Activated T-helper 17 cell treated with anti-CD3 and anti-CD28 coated beads, Interleukin-2, amount 50 U/mL, for 72 hours (primary cell): ENCODE measurements at regions not wholly inside any gene's neighbourhood (a gene's known extent, or its start where the extent isn't known, plus 50 kb on each side); places are given as distances from the start of the nearest gene placed in this dataset.

ENCODE experiments used
- ATAC-seq: fragments of 150-1000 bp; cut with Tn5 transposase; replicated peaks from 2 replicates; pipeline ENCODE4 v1.10.0; 2021; ENCODE audit warnings: mild to moderate bottlenecking, moderate library complexity
- H3K27ac Mint-ChIP-seq: one replicate; pipeline ENCODE4 v1.8.0; 2022; ENCODE audit warnings: mixed read lengths
- H3K27me3 Mint-ChIP-seq: one replicate; pipeline ENCODE4 v1.8.0; 2022; ENCODE audit warnings: mixed read lengths
- H3K36me3 Mint-ChIP-seq: one replicate; pipeline ENCODE4 v1.8.0; 2022; ENCODE audit warnings: low read depth, mild to moderate bottlenecking, mixed read lengths
- H3K4me1 Mint-ChIP-seq: one replicate; pipeline ENCODE4 v1.8.0; 2022; ENCODE audit warnings: mixed read lengths
- H3K4me3 Mint-ChIP-seq: one replicate; pipeline ENCODE4 v1.8.0; 2022; ENCODE audit warnings: mild to moderate bottlenecking, mixed read lengths
- H3K9me3 Mint-ChIP-seq: one replicate; pipeline ENCODE4 v1.8.0; 2022; ENCODE audit warnings: mixed read lengths

DNA sequence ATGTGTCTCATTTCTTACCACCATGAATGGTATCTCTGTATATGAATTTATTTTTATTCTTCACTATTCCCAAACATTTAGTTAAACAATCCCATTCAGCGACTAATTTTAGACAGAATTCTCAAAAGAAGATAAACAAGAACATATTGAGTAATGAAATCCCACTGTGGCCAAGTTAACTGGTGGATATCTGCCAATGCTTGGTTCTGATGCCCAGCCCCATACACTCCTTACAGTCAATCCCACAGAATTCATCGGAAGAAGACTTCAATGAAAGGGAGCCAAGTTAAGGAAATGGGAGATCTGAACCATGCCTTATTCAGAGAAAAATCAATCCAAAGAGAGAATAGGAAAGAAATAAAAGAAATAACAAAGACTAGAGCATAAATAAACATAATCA lies 518.0 kb downstream of the XPNPEP1 start:
- no peaks in the 10 kb centered on the region for H3K27me3 Mint-ChIP-seq
- H3K9me3 Mint-ChIP-seq, result peaks cover 4% of the 10 kb centered on the region
- H3K36me3 Mint-ChIP-seq, result no peaks in the 10 kb centered on the region
- no peak overlapping the region for H3K27ac Mint-ChIP-seq
- no peaks in the 10 kb centered on the region for H3K4me1 Mint-ChIP-seq
- no peak for ATAC-seq
- H3K4me3 Mint-ChIP-seq, result no peak overlapping the region

GRCh38 chr10:109403551-109403950 lies 519.8 kb downstream of the XPNPEP1 start:
- Mint-ChIP-seq H3K27ac (no peak overlapping the region), H3K27me3 (no peaks in the 10 kb centered on the region), H3K4me1 (no peaks in the 10 kb centered on the region), H3K4me3 (no peak overlapping the region), H3K36me3 (no peaks in the 10 kb centered on the region), H3K9me3 (peaks cover 4% of the 10 kb centered on the region)
- ATAC-seq, result no peak

- no peak overlapping the region for H3K27ac Mint-ChIP-seq
- peaks cover 7% of the 10 kb centered on the region for H3K9me3 Mint-ChIP-seq
- H3K4me1 Mint-ChIP-seq, result no peaks in the 10 kb centered on the region
- no peaks in the 10 kb centered on the region for H3K27me3 Mint-ChIP-seq
- no peaks in the 10 kb centered on the region for H3K36me3 Mint-ChIP-seq
- H3K4me3 Mint-ChIP-seq, result no peak overlapping the region
- ATAC-seq, result no peak
Measured at GRCh38 chr10:109393425-109393824, 529.9 kb downstream of the XPNPEP1 start.

GRCh38 chr10:109386921-109387320 lies 536.4 kb downstream of the XPNPEP1 start:
- H3K27ac Mint-ChIP-seq, result no peak overlapping the region
- H3K4me1 Mint-ChIP-seq, result no peaks in the 10 kb centered on the region
- H3K9me3 Mint-ChIP-seq, result no peaks in the 10 kb centered on the region
- H3K4me3 Mint-ChIP-seq, result no peak overlapping the region
- no peaks in the 10 kb centered on the region for H3K36me3 Mint-ChIP-seq
- no peaks in the 10 kb centered on the region for H3K27me3 Mint-ChIP-seq
- ATAC-seq, result no peak

DNA sequence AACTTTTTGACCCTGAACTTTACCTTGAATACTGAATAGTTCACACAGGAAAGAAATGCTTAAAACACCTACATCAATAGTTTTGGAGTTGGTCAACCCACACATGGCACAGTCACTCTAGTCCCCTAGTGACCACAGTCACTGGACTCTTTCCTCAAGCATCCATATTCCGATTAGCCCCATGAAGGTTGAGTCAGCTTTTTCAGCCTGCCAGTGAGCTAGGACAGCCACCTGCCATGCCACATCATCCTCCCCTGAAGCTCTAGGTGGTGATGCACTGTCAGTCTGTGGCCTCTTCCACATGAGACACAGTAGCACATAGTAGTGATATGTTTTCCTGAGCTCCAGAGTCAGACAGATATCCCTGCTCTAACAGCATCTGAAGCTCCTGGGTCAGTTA lies 537.2 kb downstream of the XPNPEP1 start:
- no peaks in the 10 kb centered on the region for H3K36me3 Mint-ChIP-seq
- no peaks in the 10 kb centered on the region for H3K4me1 Mint-ChIP-seq
- no peak for ATAC-seq
- no peak overlapping the region for H3K4me3 Mint-ChIP-seq
- H3K27ac Mint-ChIP-seq, result no peak overlapping the region
- no peaks in the 10 kb centered on the region for H3K27me3 Mint-ChIP-seq
- no peaks in the 10 kb centered on the region for H3K9me3 Mint-ChIP-seq

DNA sequence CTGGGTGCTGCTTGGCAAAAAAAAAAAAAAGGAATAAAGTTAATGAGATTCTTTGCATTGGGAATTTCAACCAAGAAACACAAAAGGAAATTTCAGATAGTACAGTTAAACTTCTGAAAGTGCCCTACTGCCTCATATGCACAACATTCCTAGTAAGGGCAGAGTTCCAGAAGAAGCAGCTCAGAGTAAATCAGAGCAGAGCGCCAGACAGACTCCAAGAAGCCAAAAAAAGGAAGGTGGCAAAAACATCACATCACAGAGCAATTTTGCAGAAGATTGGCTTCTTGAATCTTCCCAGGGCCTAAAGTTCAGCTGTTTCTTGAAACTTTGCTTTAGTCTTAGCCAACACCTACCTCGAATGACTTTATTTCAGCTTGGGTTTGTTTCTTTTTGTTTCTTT lies 544.1 kb downstream of the XPNPEP1 start:
- H3K4me3 Mint-ChIP-seq, result no peak overlapping the region
- H3K27ac Mint-ChIP-seq, result no peak overlapping the region
- no peaks in the 10 kb centered on the region for H3K36me3 Mint-ChIP-seq

DNA sequence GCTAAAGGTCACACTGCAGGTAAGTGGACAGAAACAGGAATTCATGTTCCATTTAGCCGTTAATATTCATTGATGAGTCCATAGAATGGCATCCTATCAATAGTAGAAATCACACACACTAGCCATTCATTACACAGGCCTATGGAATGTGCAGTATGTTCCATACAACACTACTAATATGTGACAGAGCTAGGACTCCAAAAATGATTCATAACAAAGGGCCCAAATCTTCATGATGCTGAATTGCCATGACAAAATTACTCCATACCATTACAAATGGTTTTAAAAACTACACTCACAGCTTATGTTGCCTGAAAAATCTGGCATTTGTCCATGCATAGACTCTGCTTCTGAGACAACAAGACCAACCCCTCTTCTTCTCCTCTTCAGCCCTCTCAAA lies 549.1 kb downstream of the XPNPEP1 start:
- ATAC-seq, result no peak
- H3K4me3 Mint-ChIP-seq, result no peak overlapping the region
- no peak overlapping the region for H3K27ac Mint-ChIP-seq
- peaks cover 8% of the 10 kb centered on the region for H3K9me3 Mint-ChIP-seq
- no peaks in the 10 kb centered on the region for H3K36me3 Mint-ChIP-seq
- no peaks in the 10 kb centered on the region for H3K4me1 Mint-ChIP-seq
- no peaks in the 10 kb centered on the region for H3K27me3 Mint-ChIP-seq

More for the DNA sequence above, 544.1 kb downstream of the XPNPEP1 start:
- no peak for ATAC-seq
- Mint-ChIP-seq H3K9me3 (no peaks in the 10 kb centered on the region), H3K4me1 (no peaks in the 10 kb centered on the region), H3K27me3 (no peaks in the 10 kb centered on the region)

DNA sequence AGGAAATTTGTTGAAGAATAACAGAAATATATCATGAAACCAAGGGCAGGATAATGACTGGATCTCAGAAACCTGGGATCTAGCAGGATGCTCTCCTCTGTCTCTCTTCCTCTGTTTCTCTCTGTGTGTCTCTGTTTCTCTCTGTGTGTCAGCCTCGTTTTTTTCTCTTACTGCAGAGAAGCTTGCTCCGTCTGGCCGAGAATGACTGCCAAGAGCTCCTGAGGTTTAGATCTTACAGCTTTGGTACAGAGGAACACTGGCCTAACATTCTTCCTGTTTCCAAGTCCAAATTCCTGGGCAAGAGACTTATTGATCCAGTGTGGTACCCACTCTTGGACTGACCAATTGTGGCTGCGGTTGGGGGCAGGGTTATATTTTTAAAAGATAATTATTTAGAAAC lies 564.0 kb downstream of the XPNPEP1 start:
- Mint-ChIP-seq H3K27ac (no peak overlapping the region), H3K36me3 (no peaks in the 10 kb centered on the region)

DNA sequence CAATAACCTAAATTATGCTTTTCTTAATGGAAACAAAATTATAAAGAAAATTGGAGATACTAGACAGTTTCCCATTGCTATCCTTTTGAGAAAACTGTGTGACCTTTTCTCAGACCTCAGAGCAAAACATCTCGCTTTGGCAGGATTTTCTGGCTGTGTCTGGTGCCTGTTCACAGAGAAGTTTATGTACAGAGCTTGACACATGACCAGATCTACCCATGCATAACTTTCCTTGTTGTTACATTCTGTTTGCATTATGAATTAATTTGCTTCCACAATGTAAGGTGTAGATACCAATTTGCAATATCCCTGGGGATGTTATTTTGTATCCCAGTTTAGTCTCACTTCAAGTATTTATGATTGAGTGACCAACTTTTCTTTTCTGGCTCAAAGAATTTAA lies 565.0 kb downstream of the XPNPEP1 start:
- H3K27me3 Mint-ChIP-seq, result no peaks in the 10 kb centered on the region
- peaks cover 5% of the 10 kb centered on the region for H3K9me3 Mint-ChIP-seq
- H3K4me1 Mint-ChIP-seq, result no peaks in the 10 kb centered on the region
- no peak for ATAC-seq
- H3K36me3 Mint-ChIP-seq, result no peaks in the 10 kb centered on the region
- H3K27ac Mint-ChIP-seq, result no peak overlapping the region
- H3K4me3 Mint-ChIP-seq, result no peak overlapping the region

More for the DNA sequence above, 564.0 kb downstream of the XPNPEP1 start:
- no peak for ATAC-seq
- Mint-ChIP-seq H3K27me3 (no peaks in the 10 kb centered on the region), H3K4me3 (no peak overlapping the region), H3K4me1 (no peaks in the 10 kb centered on the region), H3K9me3 (peaks cover 5% of the 10 kb centered on the region)

DNA sequence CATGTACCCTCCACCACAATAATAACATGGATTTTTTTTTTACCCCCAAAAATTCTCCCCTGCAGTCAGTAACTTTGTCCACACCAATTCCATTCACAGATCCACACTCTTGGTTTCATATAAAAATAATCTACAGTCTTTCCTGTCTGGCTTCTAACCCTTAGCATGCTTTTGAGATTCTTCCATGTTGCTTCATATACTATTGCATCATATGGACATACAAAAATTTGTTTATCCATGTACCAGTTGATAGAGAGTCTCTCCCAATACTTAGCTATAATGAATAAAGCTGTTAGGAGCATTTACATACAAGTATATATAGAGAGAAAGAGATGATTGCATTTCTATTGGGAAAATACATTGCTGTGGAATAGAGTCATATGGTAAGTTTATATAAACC lies 575.0 kb downstream of the XPNPEP1 start:
- ATAC-seq, result no peak
- no peaks in the 10 kb centered on the region for H3K4me1 Mint-ChIP-seq
- H3K36me3 Mint-ChIP-seq, result no peaks in the 10 kb centered on the region
- no peak overlapping the region for H3K27ac Mint-ChIP-seq
- H3K9me3 Mint-ChIP-seq, result peaks cover 8% of the 10 kb centered on the region
- H3K27me3 Mint-ChIP-seq, result no peaks in the 10 kb centered on the region
- H3K4me3 Mint-ChIP-seq, result no peak overlapping the region

- H3K36me3 Mint-ChIP-seq, result no peaks in the 10 kb centered on the region
- no peak overlapping the region for H3K27ac Mint-ChIP-seq
- peaks cover 10% of the 10 kb centered on the region for H3K9me3 Mint-ChIP-seq
- no peak for ATAC-seq
- H3K4me3 Mint-ChIP-seq, result no peak overlapping the region
- H3K27me3 Mint-ChIP-seq, result no peaks in the 10 kb centered on the region
- no peaks in the 10 kb centered on the region for H3K4me1 Mint-ChIP-seq
Measured at GRCh38 chr10:109343293-109343692, 580.0 kb downstream of the XPNPEP1 start.

- Mint-ChIP-seq H3K27me3 (no peaks in the 10 kb centered on the region), H3K4me1 (no peaks in the 10 kb centered on the region), H3K4me3 (no peak overlapping the region), H3K36me3 (no peaks in the 10 kb centered on the region), H3K27ac (no peak overlapping the region), H3K9me3 (peaks cover 14% of the 10 kb centered on the region)
- no peak for ATAC-seq
Measured at GRCh38 chr10:109341986-109342385, 581.3 kb downstream of the XPNPEP1 start.

- Mint-ChIP-seq H3K27ac (no peak overlapping the region), H3K4me1 (no peaks in the 10 kb centered on the region), H3K27me3 (no peaks in the 10 kb centered on the region), H3K9me3 (peaks cover 8% of the 10 kb centered on the region), H3K4me3 (no peak overlapping the region), H3K36me3 (no peaks in the 10 kb centered on the region)
- no peak for ATAC-seq
Measured at GRCh38 chr10:109328001-109328400, 595.3 kb downstream of the XPNPEP1 start.

DNA sequence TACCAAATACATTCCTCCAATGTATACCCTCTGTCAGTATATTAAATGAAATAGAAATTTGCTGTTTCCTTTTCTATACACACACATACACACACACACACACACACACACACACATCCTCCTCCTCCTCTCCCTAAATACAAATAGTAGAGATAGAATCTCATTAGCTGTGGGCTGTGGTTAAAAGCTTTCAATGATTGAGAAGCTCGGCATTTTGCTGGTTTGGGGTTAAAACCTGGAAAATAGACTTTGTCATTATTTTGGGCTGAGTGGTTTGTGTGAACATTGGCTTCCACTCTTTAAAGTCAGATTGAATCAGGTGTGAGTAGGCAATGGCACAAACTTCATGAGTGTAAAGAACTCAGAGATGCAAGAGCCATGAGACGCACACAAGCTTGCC lies 596.0 kb downstream of the XPNPEP1 start:
- ATAC-seq, result no peak
- Mint-ChIP-seq H3K9me3 (peaks cover 4% of the 10 kb centered on the region), H3K27me3 (no peaks in the 10 kb centered on the region), H3K27ac (no peak overlapping the region), H3K4me1 (no peaks in the 10 kb centered on the region), H3K36me3 (no peaks in the 10 kb centered on the region), H3K4me3 (no peak overlapping the region)

DNA sequence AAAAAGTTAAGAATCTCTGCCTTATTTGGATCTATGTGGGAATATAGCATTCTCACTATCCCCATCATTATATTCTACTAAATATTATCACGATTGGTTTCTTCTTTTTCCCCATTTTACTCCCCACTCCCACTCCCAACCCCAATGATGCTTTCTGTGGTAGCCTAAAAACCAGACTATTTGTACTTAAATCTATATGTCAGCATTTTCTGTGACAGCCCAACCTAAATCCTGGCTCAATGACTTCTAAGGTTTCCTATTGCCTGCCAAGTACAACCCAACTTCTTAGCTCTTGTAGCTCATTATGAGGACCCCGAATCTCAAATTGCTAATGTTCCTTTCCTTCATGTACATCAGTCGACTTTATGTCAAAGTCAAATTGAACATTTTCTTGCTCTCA lies 598.6 kb downstream of the XPNPEP1 start:
- Mint-ChIP-seq H3K27ac (no peak overlapping the region), H3K9me3 (peaks cover 4% of the 10 kb centered on the region), H3K4me3 (no peak overlapping the region), H3K36me3 (no peaks in the 10 kb centered on the region), H3K27me3 (no peaks in the 10 kb centered on the region), H3K4me1 (no peaks in the 10 kb centered on the region)
- no peak for ATAC-seq

- Mint-ChIP-seq H3K27ac (no peak overlapping the region), H3K4me1 (no peaks in the 10 kb centered on the region), H3K36me3 (no peaks in the 10 kb centered on the region), H3K27me3 (no peaks in the 10 kb centered on the region), H3K9me3 (peaks cover 11% of the 10 kb centered on the region), H3K4me3 (no peak overlapping the region)
- no peak for ATAC-seq
Measured at GRCh38 chr10:109317746-109318366, 605.5 kb downstream of the XPNPEP1 start.
